IMR-90 (cell line): ENCODE measurements at regions not wholly inside any gene's neighbourhood (a gene's known extent, or its start where the extent isn't known, plus 50 kb on each side); places are given as distances from the start of the nearest gene placed in this dataset.

Experiments used
- ATAC-seq: fragments of 200-7000 bp; cut with Tn5 transposase; 2 replicates; pipeline ENCODE4 v1.9.1; 2020; ENCODE audit warnings: low read depth, mild to moderate bottlenecking, moderate library complexity
- BruUV-seq: library from RNA; stranded (reverse); fragments of 400-500 nt; replicated peaks from 2 replicates; lab custom pipeline; 2021; lab: Mats Ljungman, UMichigan
- CTCF ChIA-PET: fragments of 300-600 bp; formaldehyde crosslinking; extraction: SDS; loops from one replicate; lab custom pipeline; 2021; ENCODE audit warnings: antibody characterized with exemption; lab: Yijun Ruan, JAX
- POLR2A ChIA-PET: fragments of 300-600 bp; sonication (Branson Sonifier 250); formaldehyde crosslinking; loops from one replicate; lab custom pipeline; 2022; ENCODE audit warnings: antibody characterized with exemption; ENCODE audit not compliant: unreplicated experiment; lab: Charles Lee
- DNase-seq: peaks from one replicate; pipeline ENCODE4 v3.0.0; 2013
- H2AFZ ChIP-seq: replicated peaks from 2 replicates; pipeline ENCODE3; 2013; ENCODE audit warnings: low read length, mild to moderate bottlenecking; ENCODE audit not compliant: poor library complexity
- H2AK5ac ChIP-seq: 2 replicates; pipeline ENCODE4 v1.6.1; 2013; ENCODE audit warnings: low read depth, low read length, inconsistent platforms
- H2AK9ac ChIP-seq: replicated peaks from 2 replicates; pipeline ENCODE3; 2013; ENCODE audit warnings: mild to moderate bottlenecking, low read depth, low read length, moderate library complexity; ENCODE audit not compliant: poor library complexity
- H2BK120ac ChIP-seq: 2 replicates; pipeline ENCODE4 v1.6.1; 2013; ENCODE audit warnings: low read depth, low read length, inconsistent platforms
- H2BK15ac ChIP-seq: 3 replicates; pipeline ENCODE4 v1.6.1; 2013; ENCODE audit warnings: low read depth, low read length, inconsistent platforms
- H2BK20ac ChIP-seq: 2 replicates; pipeline ENCODE4 v1.6.1; 2013; ENCODE audit warnings: low read depth, mild to moderate bottlenecking, inconsistent platforms, low read length, moderate library complexity
- H2BK5ac ChIP-seq: 2 replicates; pipeline ENCODE4 v1.6.1; 2013; ENCODE audit warnings: mild to moderate bottlenecking, low read depth, low read length, inconsistent platforms; ENCODE audit not compliant: poor library complexity, severe bottlenecking
- H3K14ac ChIP-seq: replicated peaks from 2 replicates; pipeline ENCODE4 v1.6.1; 2013; ENCODE audit warnings: low read depth, low read length, inconsistent platforms
- H3K18ac ChIP-seq: 2 replicates; pipeline ENCODE4 v1.6.1; 2013; ENCODE audit warnings: low read depth, low read length, control low read depth
- H3K23ac ChIP-seq: 2 replicates; pipeline ENCODE4 v1.6.1; 2013; ENCODE audit warnings: low read depth, low read length, inconsistent platforms
- H3K27ac ChIP-seq: 2 replicates; pipeline ENCODE4 v1.5.1; 2013; ENCODE audit warnings: mild to moderate bottlenecking, control low read depth, low read length; ENCODE audit not compliant: insufficient read depth
- H3K27me3 ChIP-seq: 2 replicates; pipeline ENCODE4 v1.6.1; 2013; ENCODE audit warnings: low read length; ENCODE audit not compliant: control insufficient read depth, insufficient read depth
- H3K36me3 ChIP-seq: 2 replicates; pipeline ENCODE4 v1.6.1; 2013; ENCODE audit warnings: low read length, mixed read lengths; ENCODE audit not compliant: control insufficient read depth, insufficient read depth
- H3K4ac ChIP-seq: 2 replicates; pipeline ENCODE4 v1.6.1; 2013; ENCODE audit warnings: low read depth, low read length, inconsistent platforms
- H3K4me1 ChIP-seq: 2 replicates; pipeline ENCODE4 v1.6.1; 2013; ENCODE audit warnings: low read length, mixed read lengths; ENCODE audit not compliant: control insufficient read depth, insufficient read depth
- H3K4me2 ChIP-seq: 2 replicates; pipeline ENCODE4 v1.6.1; 2013; ENCODE audit warnings: low read depth, mild to moderate bottlenecking, control low read depth, low read length, moderate library complexity
- H3K4me3 ChIP-seq: 2 replicates; pipeline ENCODE4 v1.5.1; 2013; ENCODE audit warnings: low read depth, mild to moderate bottlenecking, control low read depth, low read length, moderate library complexity; ENCODE audit not compliant: insufficient read depth
- H3K56ac ChIP-seq: 2 replicates; pipeline ENCODE4 v1.6.1; 2013; ENCODE audit warnings: low read length, inconsistent platforms; ENCODE audit not compliant: insufficient read depth; ENCODE audit errors: extremely low read depth
- H3K79me1 ChIP-seq, 2 experiments: 2 replicates each; pipeline ENCODE4 v1.6.1; 2013; ENCODE audit warnings: low read length in 2 of 2, inconsistent platforms in 1 of 2, low read depth in 1 of 2
- H3K9ac ChIP-seq: 2 replicates; pipeline ENCODE4 v1.6.1; 2013; ENCODE audit warnings: low read depth, low read length, control low read depth
- H3K9me1 ChIP-seq: 2 replicates; pipeline ENCODE4 v1.6.1; 2013; ENCODE audit warnings: low read length, inconsistent platforms; ENCODE audit not compliant: insufficient read depth
- H3K9me3 ChIP-seq: 2 replicates; pipeline ENCODE4 v1.6.1; 2013; ENCODE audit warnings: low read length; ENCODE audit not compliant: control insufficient read depth, insufficient read depth
- H4K20me1 ChIP-seq: 2 replicates; pipeline ENCODE4 v1.6.1; 2013; ENCODE audit warnings: low read length, inconsistent platforms; ENCODE audit not compliant: insufficient read depth
- H4K5ac ChIP-seq: 2 replicates; pipeline ENCODE4 v1.6.1; 2013; ENCODE audit warnings: mild to moderate bottlenecking, low read depth, low read length, control low read depth
- H4K8ac ChIP-seq, 2 experiments: 2 replicates each; pipeline ENCODE4 v1.6.1; 2013; ENCODE audit warnings: low read depth in 2 of 2, low read length in 2 of 2, control low read depth in 1 of 2, inconsistent platforms in 1 of 2
- H4K91ac ChIP-seq: 2 replicates; pipeline ENCODE4 v1.6.1; 2013; ENCODE audit warnings: low read depth, low read length, inconsistent platforms; ENCODE audit not compliant: insufficient read depth
- BHLHE40 ChIP-seq: fragments of 150-350 bp; IDR thresholded peaks from 2 replicates; pipeline ENCODE4 v1.6.1; 2016; ENCODE audit warnings: mild to moderate bottlenecking, low read depth, low read length
- CEBPB ChIP-seq: IDR thresholded peaks from 2 replicates; pipeline ENCODE4 v1.6.1; 2012; ENCODE audit warnings: low read depth, low read length, improper control_type of control experiment
- CHD1 ChIP-seq: IDR thresholded peaks from 2 replicates; pipeline ENCODE4 v1.6.1; 2012; ENCODE audit warnings: low read depth, low read length, improper control_type of control experiment
- CTCF ChIP-seq: conservative IDR thresholded peaks from 2 replicates; pipeline ENCODE4 v1.5.1; 2012; ENCODE audit warnings: mild to moderate bottlenecking, low read depth, low read length, improper control_type of control experiment
- ELK1 ChIP-seq: fragments of 150-350 bp; IDR thresholded peaks from 2 replicates; pipeline ENCODE4 v1.6.1; 2016; ENCODE audit warnings: low read depth, mild to moderate bottlenecking, low read length, moderate library complexity, borderline replicate concordance
- MAFK ChIP-seq: IDR thresholded peaks from 2 replicates; pipeline ENCODE4 v1.6.1; 2012; ENCODE audit warnings: low read depth, low read length, improper control_type of control experiment
- MAZ ChIP-seq: IDR thresholded peaks from 2 replicates; pipeline ENCODE4 v1.6.1; 2012; ENCODE audit warnings: low read depth, mild to moderate bottlenecking, low read length, improper control_type of control experiment, moderate library complexity, borderline replicate concordance
- MXI1 ChIP-seq: IDR thresholded peaks from 2 replicates; pipeline ENCODE4 v1.6.1; 2012; ENCODE audit warnings: low read depth, mild to moderate bottlenecking, low read length, moderate library complexity, borderline replicate concordance
- NFE2L2 ChIP-seq: fragments of 150-350 bp; IDR thresholded peaks from 2 replicates; pipeline ENCODE4 v1.6.1; 2016; ENCODE audit warnings: low read depth, mild to moderate bottlenecking, low read length
- POLR2A ChIP-seq: IDR thresholded peaks from 2 replicates; pipeline ENCODE4 v1.6.1; 2012; ENCODE audit warnings: mild to moderate bottlenecking, low read depth, low read length
- RCOR1 ChIP-seq: IDR thresholded peaks from 2 replicates; pipeline ENCODE4 v1.6.1; 2012; ENCODE audit warnings: mild to moderate bottlenecking, low read length, improper control_type of control experiment; ENCODE audit not compliant: insufficient replicate concordance
- RFX5 ChIP-seq: IDR thresholded peaks from 2 replicates; pipeline ENCODE4 v1.8.0; 2012; ENCODE audit warnings: low read depth, mild to moderate bottlenecking, low read length, moderate library complexity
- SMC3 ChIP-seq: fragments of 150-350 bp; IDR thresholded peaks from 2 replicates; pipeline ENCODE4 v1.6.1; 2016; ENCODE audit warnings: low read depth, mild to moderate bottlenecking, antibody characterized with exemption, low read length, moderate library complexity
- USF2 ChIP-seq: fragments of 150-350 bp; IDR thresholded peaks from 2 replicates; pipeline ENCODE4 v1.6.1; 2017; ENCODE audit warnings: mild to moderate bottlenecking, antibody characterized with exemption, low read length, low read depth
- WGBS, 2 experiments: methylation state at CpG; one replicate each; pipeline versions ENCODE4 v1.1.5 to v1.1.7; 2013; ENCODE audit warnings: missing lambda C conversion rate in 2 of 2; ENCODE audit not compliant: insufficient read length in 1 of 2; ENCODE audit errors: extremely low coverage in 2 of 2; 5-methylcytosine and 5-hydroxymethylcytosine counted together
- dilution Hi-C: fragments of 300-500 bp; cut with HindIII; formaldehyde crosslinking; loops from one replicate; pipeline ENCODE4 v1.14.3; 2018; ENCODE audit warnings: low sequenced_read_pairs; ENCODE audit not compliant: unreplicated experiment
- in situ Hi-C: fragments of 300-500 bp; cut with MboI; formaldehyde crosslinking; loops from 3 replicates; pipeline ENCODE4 v1.14.3; 2019; ENCODE audit warnings: low sequenced_read_pairs, inconsistent platforms, mixed read lengths
- intact Hi-C: fragments of 100-400 bp; cut with micrococcal nuclease; formaldehyde crosslinking; loops from 2 replicates; pipeline ENCODE4 v1.10.0; 2022

- no CpG with 5 or more reads among the region's 3 CpGs for WGBS, 2 experiments
- H3K4ac ChIP-seq: no peak overlapping the region
- no peak overlapping the region for H2AK9ac ChIP-seq
- H3K27me3 ChIP-seq: no peaks in the 10 kb centered on the region
- TF ChIP-seq USF2 (no peak), NFE2L2 (no peak), MAFK (no peak), ELK1 (no peak), POLR2A (no peak), BHLHE40 (no peak), MXI1 (no peak), CTCF (no peak), SMC3 (no peak), RCOR1 (no peak), CEBPB (no peak), CHD1 (no peak), RFX5 (no peak), MAZ (no peak)
- intact Hi-C loops: no loop called here
- dilution Hi-C loops: no loop called here
- POLR2A ChIA-PET: no interaction called here
- CTCF ChIA-PET: no interaction called here
- no peaks in the 10 kb centered on the region for H3K9me1 ChIP-seq
- H3K79me1 ChIP-seq: no peaks in the 10 kb centered on the region
- no peak overlapping the region for H2BK20ac ChIP-seq
- no peak overlapping the region for H2AK5ac ChIP-seq
- BruUV-seq: no TSS peak
- no peaks in the 10 kb centered on the region for H3K9me3 ChIP-seq
- H3K18ac ChIP-seq: no peak overlapping the region
- H4K8ac ChIP-seq: no peak overlapping the region
- H3K27ac ChIP-seq: no peak overlapping the region
- no peak overlapping the region for H2AFZ ChIP-seq
- no peak overlapping the region for H4K5ac ChIP-seq
- DNase-seq (no peak), ATAC-seq (no peak)
- H4K20me1 ChIP-seq: no peaks in the 10 kb centered on the region
- H3K4me2 ChIP-seq: no peak overlapping the region
- H3K4me1 ChIP-seq: no peaks in the 10 kb centered on the region
- no peak overlapping the region for H2BK5ac ChIP-seq
- H3K4me3 ChIP-seq: no peak overlapping the region
- no peak overlapping the region for H4K91ac ChIP-seq
- no peaks in the 10 kb centered on the region for H3K36me3 ChIP-seq
- no peak overlapping the region for H3K14ac ChIP-seq
- H3K9ac ChIP-seq: no peak overlapping the region
- in situ Hi-C loops: no loop called here
- H3K56ac ChIP-seq: no peak overlapping the region
- H2BK15ac ChIP-seq: no peak overlapping the region
- H3K23ac ChIP-seq: no peak overlapping the region
- H2BK120ac ChIP-seq: no peak overlapping the region
Measured at GRCh38 chr5:30880514-30880913, 313.0 kb upstream of the CDH6 start.
